ENCODE measurements at regions not wholly inside any gene's neighbourhood (a gene's known extent, or its start where the extent isn't known, plus 50 kb on each side); places are given as distances from the start of the nearest gene placed in this dataset.

DNA sequence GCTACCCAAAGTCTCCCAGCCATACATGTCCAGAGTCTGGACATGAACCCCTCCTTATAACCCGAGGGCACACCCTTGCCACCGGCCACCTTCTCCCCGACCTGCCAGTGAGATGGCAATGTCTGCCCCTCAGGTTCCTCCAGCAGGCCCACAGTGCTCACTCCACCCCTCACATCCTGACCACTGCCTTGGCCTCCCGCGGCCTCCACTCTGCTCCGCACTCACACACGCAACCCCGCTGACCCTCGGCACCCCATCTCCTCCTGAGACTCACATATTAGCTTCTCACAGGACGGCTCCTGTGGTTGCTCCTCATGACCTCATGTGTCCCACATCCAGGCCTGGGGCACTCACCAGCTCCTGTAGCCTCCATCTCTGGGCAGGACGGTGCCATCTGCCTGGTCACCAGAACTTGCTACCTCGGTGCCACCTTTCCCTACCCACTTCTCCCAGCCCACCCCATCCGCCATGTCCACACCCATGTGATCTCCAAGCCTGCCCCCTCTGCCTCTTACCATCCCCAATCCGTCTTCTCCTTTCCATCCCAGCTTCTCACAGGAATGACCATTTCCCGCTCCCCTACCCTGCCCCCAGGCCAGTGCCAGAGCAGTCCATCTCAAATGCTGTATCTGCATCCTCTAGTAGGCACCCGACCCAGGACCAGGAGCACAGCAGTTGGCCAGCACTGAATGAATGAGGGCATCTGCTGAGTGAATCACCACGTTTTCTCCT, 198.6 kb upstream of the DIO3 start:
- DNase-seq: no peak

GRCh38 chr14:101363261-101363555, 198.1 kb upstream of the DIO3 start:
- DNase-seq: no peak

DNA sequence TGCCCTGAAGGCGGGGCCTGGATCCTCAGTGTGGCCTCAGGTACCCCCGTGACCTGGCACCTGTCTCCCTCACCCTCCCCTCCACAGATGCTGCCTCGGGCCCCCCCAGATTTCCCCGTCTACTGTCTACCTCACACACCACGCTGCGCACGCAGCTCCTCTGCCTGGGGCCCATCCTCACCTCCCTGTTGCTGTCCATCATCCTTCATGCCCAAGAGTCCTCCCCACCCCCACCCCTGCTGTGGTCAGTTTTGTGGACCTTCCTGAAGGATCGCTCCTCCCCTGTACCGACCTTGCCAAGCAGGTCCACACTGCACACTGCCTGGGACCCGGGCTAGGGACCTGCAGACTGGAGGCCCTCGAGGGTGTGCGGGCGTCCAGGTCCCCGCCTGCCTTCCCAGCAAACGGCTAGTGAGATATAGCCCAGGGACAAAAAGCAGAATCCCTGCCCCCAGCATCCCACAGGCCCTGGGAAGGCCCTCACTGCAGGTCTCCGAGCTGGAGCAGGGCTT, 197.4 kb upstream of the DIO3 start:
- no peak for DNase-seq

DNA sequence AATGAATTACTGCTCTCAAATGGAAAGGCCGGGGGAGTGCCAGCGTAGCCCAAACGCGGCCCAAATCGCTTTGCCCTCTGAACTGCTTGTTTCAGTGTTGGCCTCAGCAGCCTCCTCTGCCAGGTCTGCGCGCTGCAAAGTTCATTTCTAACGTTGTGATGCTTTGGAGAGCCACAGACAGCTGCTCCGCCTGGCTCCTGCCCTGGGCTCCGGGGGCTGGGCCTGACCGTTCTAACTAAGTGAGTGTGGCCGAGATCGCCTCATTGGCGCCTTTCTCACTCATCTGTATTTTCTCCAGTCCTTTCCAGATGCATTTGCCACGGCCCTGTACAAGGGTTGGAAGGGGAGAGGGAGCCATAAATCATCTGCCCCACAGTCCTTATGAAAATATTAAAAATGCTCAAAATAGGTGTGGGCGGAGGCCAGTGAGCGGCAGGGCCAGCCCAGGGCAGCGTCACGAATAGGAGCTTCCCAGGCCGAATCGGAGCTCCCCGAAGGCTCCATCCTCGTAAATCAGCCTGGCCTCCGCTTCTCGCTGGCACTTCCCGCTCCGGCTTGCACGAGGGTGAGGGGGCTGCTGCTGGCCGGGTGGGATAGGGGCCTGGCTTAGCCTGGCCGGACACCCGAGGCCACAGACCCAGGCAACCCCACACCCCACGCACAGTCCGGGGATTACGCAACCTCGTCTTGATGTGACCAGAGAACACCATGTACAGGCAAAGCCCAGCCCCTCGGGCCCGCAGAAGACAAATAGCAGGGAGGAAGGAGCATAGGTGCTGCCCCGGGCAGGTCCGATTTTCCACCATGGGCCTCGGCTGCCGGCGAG, 196.6 kb upstream of the DIO3 start:
- DNase-seq: no peak

- no peak for DNase-seq
These were observed 195.8 kb upstream of the DIO3 start for GRCh38 chr14:101365329-101366158.

DNA sequence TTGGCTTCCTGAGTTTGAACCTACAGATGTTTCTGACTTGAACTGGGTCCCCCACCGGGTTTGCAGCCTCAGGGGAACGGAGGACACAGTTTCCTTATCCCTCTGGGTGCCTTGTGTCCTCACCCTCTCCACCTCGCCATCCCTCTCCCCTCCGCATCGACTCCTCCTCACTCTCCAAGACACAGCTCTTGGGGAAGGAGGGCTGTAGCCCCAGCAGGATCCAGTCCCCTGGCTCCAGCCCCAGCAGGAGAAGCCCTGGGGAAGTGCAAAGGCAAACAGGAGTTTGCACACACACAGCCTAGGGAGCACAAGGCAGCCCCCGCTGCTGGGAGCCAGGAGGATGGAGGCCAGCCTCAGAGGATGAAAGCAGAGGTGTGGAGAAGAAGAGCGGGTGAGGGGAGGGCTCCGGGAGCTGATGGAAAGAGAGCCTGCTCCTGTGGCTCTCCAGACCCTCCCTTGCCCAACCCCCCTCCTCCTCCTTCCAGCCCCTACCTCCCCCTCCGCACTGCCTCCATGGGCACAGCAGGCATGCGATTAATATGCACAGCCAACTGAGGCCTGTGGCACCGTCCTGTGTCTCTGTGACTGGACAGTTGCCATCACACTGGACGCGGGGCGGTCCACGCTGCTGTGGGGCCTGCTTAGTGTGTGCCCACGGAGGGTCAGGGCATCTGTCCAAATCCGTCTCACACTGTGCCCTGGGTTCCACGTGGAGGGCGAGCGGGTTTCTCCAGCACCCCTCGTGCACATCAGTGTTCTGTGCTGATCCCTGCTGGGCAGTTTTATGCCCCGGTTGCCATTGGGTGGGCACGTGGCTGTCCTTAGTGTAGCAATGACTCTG, 193.7 kb upstream of the DIO3 start:
- no peak for DNase-seq

GRCh38 chr14:101368629-101369028, 192.7 kb upstream of the DIO3 start:
- no peak for DNase-seq

DNA sequence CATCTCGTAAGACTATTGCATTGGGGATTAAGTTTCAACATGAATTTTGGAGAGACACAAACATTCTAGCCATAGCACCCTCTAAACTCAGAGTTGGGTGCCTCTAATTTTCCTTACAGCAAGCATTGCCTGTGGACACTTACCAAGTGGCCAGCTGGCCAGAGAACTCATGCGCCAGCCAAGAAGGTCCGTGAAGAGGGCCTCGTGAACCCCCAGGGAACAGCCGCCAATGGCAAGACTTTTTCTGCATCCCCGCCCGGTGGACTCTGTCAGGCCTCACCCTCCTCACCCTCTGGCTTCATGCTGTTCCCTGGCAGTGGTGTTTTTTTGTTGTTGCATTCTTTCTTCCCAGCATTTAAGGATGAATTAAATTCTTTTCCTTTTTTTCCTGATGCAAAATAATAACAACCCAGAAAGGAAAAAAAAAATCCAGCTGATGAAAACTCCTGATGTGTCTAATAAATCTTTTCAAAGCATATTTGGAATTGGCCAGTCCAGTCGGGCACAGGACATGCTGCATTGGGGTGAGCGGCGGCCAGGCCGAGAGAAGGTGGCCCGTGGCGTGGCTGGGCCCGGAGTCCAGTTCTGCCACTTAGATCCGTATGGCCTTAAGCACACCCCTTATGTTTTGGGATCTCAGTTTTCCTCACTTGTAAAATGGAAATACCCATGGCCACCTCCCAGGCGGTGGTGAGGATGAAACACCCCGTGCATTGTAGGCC, 191.9 kb upstream of the DIO3 start:
- no peak for DNase-seq

- no peak for DNase-seq
These were observed 191.2 kb upstream of the DIO3 start for GRCh38 chr14:101369916-101370592.

- DNase-seq: no peak
These were observed 190.4 kb upstream of the DIO3 start for GRCh38 chr14:101370593-101371569.

DNA sequence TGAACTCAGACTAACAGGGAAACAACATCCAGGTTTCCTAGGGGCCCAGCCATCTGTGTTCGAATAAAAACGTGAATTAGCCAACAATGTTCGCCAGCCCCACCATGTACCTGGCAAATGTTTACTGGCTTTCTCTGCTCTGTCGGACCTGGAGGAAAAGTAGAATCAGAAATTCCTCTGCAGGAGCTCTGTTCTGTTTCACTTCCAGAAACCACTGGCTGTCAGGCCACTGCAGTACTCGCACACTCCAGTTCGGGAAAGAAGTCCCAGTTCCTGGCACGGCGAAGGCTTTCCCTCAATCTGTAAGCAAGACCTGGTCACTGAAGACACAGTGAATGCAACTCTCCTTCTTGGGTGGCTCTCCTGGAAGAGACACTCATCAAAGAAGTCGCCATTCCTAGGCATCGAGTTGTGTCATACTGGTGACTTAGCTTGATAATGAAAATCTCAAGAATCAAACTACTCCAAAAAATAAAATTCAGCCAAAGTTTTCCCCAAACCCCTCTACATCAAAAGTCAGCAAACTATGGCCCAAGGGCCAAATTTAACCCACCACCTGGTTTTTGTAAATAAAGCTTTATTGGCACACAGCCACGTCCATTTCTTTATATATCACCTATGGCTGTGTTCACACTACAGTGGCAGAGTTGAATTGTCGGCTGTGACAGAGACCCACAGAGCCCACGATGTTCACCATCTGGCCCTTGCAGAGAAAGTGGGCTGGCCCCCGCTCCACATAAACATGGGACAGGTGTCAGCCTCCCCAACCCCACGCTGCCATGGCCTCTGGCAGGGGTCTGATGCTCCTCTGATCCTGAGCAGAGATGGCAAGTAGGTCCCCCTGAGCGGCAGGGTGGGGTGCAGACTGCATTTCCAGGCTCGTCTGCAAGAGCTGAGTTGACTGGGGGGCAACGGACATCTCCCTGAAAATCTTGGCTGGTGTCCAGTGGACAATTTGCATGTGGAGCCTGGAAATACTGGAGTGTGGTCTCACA, 189.2 kb upstream of the DIO3 start:
- DNase-seq: no peak

DNA sequence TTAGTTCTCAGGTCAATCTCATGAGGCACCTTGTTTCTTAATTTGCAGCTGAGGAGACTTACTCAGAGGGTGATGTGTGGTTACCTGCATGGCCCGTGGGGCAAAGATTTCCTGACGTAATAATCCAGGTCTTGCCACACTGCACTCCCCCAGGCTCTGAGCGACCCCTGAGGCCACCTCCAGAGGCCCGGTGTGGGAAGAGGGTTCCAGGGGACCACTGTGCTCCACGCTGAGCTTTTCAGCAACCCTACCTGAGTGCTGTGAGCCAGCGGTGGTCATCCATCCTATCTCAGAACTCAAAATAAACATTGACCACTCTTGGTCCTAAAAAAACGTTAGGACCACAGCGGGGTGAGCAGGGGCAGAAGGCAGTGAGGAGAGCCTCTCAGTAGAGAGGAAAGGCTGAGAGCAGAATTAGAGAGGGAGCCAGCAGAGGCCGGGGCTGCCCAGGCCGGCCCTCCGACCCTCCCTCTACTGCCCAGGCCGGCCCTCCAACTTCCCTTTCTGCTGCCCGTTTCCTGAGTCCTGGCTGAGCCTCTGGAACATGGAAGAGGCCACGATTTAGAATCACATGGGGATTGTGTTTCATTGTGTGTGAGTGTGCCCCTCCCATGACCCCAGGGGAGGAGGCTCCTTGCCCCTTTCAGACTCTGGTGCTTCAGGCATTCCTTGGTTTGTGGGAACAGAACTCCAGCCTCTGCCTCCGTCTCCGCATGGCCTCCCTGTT, 188.2 kb upstream of the DIO3 start:
- no peak for DNase-seq

DNA sequence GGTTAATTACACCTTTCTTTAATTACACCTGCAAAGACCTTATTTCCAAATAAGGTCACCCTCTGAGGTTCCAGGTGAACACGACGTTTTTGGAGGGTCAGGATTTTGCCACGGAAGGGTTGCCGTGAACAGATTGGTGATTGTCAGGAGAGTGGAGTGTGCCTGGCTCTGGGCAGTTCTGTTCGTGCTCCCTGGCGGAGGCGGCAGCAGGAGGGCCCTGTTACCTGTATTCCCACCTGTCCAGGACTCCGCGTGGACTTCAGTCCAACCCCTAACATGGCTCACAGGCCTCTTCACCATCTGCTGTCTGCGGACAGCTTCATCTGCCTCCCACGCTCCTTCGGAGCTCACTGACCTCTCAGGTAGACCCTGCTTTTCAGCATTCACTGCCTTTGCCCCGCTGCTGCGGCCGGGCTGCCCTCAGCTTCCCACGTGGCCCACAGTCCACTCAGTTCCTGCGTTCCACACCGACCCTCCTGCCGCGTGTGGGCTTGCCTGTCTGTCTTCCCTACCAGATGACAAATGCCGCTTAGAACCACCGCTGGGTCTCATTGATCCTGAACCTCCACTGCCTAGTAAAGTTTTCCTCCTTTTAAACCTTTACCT, 187.5 kb upstream of the DIO3 start:
- no peak for DNase-seq

GRCh38 chr14:101374373-101375338, 186.6 kb upstream of the DIO3 start:
- no peak for DNase-seq

- DNase-seq: no peak
These were observed 184.2 kb upstream of the DIO3 start for GRCh38 chr14:101377069-101377468.

GRCh38 chr14:101379842-101380241, 181.5 kb upstream of the DIO3 start:
- DNase-seq: no peak
